Esophagus (tissue), 2 donors: ENCODE measurements at regions not wholly inside any gene's neighbourhood (a gene's known extent, or its start where the extent isn't known, plus 50 kb on each side); places are given as distances from the start of the nearest gene placed in this dataset.

Experiments
- H3K27ac ChIP-seq, 2 donors: one replicate each; pipeline ENCODE4 v1.5.1; 2013; ENCODE audit warnings: low read depth in 2 of 2, mild to moderate bottlenecking in 2 of 2, inconsistent platforms in 1 of 2, low read length in 1 of 2, moderate library complexity in 1 of 2
- H3K27me3 ChIP-seq, 2 donors: one replicate each; pipeline ENCODE4 v1.6.1; 2013; ENCODE audit warnings: low read length in 2 of 2, control low read depth in 1 of 2, mild to moderate bottlenecking in 1 of 2; ENCODE audit not compliant: insufficient read depth in 2 of 2, control insufficient read depth in 1 of 2
- H3K36me3 ChIP-seq, 2 donors: one replicate each; pipeline ENCODE4 v1.6.1; 2013; ENCODE audit warnings: low read length in 1 of 2; ENCODE audit not compliant: control insufficient read depth in 2 of 2, insufficient read depth in 2 of 2
- H3K4me1 ChIP-seq, 2 donors: one replicate each; pipeline ENCODE4 v1.6.1; 2013; ENCODE audit warnings: low read length in 1 of 2; ENCODE audit not compliant: control insufficient read depth in 2 of 2, insufficient read depth in 2 of 2
- H3K4me3 ChIP-seq, 2 donors: one replicate each; pipeline ENCODE4 v1.5.1; 2013; ENCODE audit warnings: low read length in 2 of 2, mild to moderate bottlenecking in 2 of 2, low read depth in 1 of 2, moderate library complexity in 1 of 2
- H3K9me3 ChIP-seq, 2 donors: one replicate each; pipeline ENCODE4 v1.6.1; 2013; ENCODE audit warnings: mild to moderate bottlenecking in 2 of 2, low read depth in 1 of 2, low read length in 1 of 2, moderate library complexity in 1 of 2; ENCODE audit not compliant: control insufficient read depth in 2 of 2, insufficient read depth in 1 of 2
- WGBS, 2 donors: extraction: QIAGEN DNeasy Blood & Tissue Kit; methylation state at CpG; one replicate each; pipeline ENCODE4 v1.1.7; 2013; 5-methylcytosine and 5-hydroxymethylcytosine counted together
- donor health status: healthy with polysubstance abuse.
- donor health status: Bipolar disorder and iron deficiency.

DNA sequence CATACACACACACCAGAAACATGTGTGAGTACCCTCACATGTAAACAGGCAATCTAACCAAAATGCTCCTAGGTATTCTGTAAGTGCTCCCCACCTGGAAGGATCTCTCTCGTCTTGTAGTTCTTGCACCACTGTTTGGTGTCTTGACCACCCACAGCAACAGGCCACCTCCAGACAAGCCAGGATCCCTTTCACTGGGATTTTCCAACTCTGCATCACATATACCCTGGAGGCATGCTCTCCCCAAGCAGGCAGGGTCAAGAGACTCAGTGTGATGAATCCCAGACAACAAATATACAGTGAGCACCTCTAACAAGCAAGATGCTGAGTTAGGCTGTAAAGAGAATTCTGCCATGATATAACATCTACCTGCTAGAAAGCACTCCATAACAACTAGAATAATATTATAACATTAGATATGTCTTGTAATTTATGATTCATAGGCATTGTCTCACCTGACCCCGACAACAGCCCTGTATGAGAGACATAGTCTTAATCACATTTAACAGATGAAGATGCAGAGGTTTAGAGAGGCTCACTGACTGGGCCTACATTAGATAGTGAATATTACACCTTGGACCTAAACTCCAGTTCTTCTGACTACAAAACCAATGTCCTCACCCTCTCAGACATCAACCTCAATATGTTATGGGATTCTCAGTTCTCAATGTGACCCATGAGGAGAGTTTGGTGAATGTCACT is 76.5 kb upstream of the BCL6 start:
- Histone ChIP-seq H3K27me3 (no peaks in the 10 kb centered on the region), H3K4me3 (no peak overlapping the region), H3K36me3 (no peaks in the 10 kb centered on the region), H3K9me3 (no peaks in the 10 kb centered on the region), H3K4me1 (no peaks in the 10 kb centered on the region), H3K27ac (no peak overlapping the region)
- 96 to 98% methylated on average over 2 of the region's 2 CpGs for WGBS, 2 donors

DNA sequence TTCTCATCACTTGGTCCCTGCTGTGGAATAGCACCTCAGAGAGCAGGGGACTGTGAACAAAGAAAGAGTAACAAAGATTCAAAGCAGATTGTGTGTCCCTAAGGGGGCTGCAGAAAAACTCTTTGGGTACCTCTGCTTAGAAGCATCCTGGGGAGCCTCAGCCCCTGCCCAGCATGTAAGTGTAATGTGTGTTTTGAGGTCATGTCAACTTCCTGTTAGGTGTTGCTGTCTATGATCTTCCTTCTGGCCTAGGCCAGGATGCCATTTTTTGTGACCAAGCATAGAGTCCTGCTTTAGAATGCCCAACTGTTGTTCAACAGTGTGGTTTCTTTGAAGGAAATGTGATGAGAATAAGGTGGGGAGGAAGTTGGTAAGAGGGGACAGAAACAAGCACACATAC is 77.1 kb upstream of the BCL6 start:
- Histone ChIP-seq H3K9me3 (no peaks in the 10 kb centered on the region), H3K27ac (no peak overlapping the region)

DNA sequence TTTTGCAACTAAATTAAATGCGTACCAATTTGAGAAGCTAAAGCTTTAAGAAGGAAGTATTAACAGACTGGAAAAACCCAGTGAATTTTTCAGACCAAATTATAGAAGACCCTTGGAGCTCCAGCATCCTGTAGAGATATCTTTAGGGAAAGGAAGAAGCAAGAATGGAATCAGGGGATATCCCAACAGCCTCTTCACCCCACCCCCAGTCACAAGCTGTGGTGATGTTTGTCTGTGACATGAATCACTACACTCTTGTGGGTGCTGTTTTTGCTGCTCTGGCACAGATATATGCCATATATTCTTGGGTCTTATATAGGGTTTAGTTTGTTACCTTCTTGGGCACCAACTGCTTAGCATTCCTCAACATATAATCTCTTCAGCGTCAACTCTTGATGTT is 78.5 kb upstream of the BCL6 start:
- WGBS, 2 donors = 93 to 98% methylated on average over 2 of the region's 2 CpGs
- H3K27ac ChIP-seq = no peak overlapping the region
- no peaks in the 10 kb centered on the region for H3K36me3 ChIP-seq
- no peaks in the 10 kb centered on the region for H3K27me3 ChIP-seq
- H3K4me1 ChIP-seq = no peaks in the 10 kb centered on the region
- no peaks in the 10 kb centered on the region for H3K9me3 ChIP-seq
- H3K4me3 ChIP-seq = no peak overlapping the region

More for the DNA sequence above, 77.1 kb upstream of the BCL6 start:
- Histone ChIP-seq H3K27me3 (no peaks in the 10 kb centered on the region), H3K4me1 (no peaks in the 10 kb centered on the region), H3K4me3 (no peak overlapping the region), H3K36me3 (no peaks in the 10 kb centered on the region)

DNA sequence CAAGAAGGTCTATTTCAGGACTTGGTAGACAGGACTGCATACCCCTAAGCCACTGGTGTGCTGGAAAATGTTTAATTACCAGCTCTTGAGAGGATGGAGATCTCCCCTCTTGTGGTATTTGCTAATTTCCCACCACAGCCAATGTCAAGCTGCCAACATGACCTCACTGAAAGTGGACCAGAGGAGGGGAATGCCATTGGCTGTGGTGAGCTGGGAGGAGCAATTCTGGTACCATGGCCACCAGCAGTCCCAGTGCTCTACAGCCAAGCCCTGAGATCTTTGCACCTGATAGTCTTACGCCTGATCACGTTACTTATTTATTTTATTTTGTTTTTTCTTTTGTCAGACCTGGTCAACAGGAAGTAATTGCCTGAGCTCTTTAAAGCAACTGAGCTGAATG is 82.5 kb upstream of the BCL6 start:
- H3K4me3 ChIP-seq = no peak overlapping the region
- H3K4me1 ChIP-seq = no peaks in the 10 kb centered on the region
- H3K36me3 ChIP-seq = no peaks in the 10 kb centered on the region
- 79 to 85% methylated on average over 2 of the region's 2 CpGs for WGBS, 2 donors
- H3K27ac ChIP-seq = no peak overlapping the region
- no peaks in the 10 kb centered on the region for H3K9me3 ChIP-seq
- no peaks in the 10 kb centered on the region for H3K27me3 ChIP-seq

DNA sequence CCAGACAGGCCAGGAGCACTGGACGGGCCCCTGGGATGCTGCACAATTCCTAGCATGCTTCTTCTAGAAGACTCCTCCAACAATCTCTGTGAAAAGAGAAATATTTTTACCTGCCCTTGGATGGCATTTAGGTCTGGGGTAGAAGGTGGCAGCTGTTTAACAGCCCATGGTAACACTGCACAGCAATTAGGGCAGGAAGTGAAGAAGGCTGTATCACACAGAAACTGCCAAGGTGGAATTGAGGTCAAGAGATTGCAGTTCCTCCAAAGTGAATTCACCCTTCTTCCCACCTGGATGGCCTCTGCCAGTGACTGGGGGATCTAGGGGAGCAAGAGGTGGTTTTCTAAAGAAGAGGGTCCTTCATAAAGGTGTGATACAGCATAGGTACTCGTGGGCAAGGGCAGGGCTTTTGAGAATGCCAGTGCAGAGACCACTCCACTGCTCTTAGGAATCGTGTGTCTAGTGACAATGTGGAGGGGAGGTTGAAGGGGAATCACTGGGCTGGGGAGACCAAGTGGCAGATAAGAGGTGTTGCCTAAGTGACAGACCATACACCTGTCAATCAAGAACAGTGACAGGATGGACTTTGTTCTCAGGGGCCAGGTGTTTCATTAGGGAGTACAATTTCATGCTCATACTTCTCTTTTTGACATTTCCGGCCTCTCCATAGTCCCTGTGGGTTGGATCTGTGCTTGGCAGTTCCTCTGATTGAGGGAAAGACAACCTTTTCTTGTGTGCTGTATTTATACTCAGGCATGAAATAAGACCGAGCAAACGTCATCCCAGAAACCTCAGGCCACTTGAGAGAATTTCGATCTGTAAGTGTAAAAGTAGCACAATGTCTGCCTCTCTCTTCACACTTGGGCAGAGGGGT is 83.5 kb upstream of the BCL6 start:
- Histone ChIP-seq H3K4me3 (no peak overlapping the region), H3K36me3 (no peaks in the 10 kb centered on the region), H3K9me3 (no peaks in the 10 kb centered on the region), H3K27ac (no peak overlapping the region), H3K27me3 (no peaks in the 10 kb centered on the region), H3K4me1 (no peaks in the 10 kb centered on the region)
- 79 to 90% methylated on average over 7 of the region's 7 CpGs for whole genome bisulfite sequencing, 2 donors

DNA sequence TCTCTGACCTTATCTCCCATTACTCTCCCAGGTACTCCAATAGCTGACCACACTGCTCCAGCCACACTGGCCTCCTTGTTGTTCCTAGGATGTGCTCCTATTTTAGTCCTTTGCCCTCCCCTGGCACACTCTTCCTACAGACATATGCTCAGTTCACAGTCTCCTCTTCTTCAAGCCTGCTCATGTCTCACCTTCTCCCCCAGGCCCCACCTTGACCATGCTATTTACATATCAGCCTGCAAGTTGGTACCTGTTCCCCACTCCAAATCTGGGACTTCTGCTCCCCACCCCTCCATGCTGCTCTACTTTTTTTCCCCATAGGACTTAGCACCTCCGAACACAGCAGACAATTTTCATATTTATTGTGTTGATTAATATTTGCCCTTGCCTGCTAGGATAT is 84.9 kb upstream of the BCL6 start:
- WGBS, 2 donors = 58 to 78% methylated on average over 1 of the region's 1 CpG
- no peaks in the 10 kb centered on the region for H3K36me3 ChIP-seq
- no peaks in the 10 kb centered on the region for H3K27me3 ChIP-seq
- no peaks in the 10 kb centered on the region for H3K4me1 ChIP-seq
- no peak overlapping the region for H3K27ac ChIP-seq
- no peak overlapping the region for H3K4me3 ChIP-seq
- no peaks in the 10 kb centered on the region for H3K9me3 ChIP-seq

DNA sequence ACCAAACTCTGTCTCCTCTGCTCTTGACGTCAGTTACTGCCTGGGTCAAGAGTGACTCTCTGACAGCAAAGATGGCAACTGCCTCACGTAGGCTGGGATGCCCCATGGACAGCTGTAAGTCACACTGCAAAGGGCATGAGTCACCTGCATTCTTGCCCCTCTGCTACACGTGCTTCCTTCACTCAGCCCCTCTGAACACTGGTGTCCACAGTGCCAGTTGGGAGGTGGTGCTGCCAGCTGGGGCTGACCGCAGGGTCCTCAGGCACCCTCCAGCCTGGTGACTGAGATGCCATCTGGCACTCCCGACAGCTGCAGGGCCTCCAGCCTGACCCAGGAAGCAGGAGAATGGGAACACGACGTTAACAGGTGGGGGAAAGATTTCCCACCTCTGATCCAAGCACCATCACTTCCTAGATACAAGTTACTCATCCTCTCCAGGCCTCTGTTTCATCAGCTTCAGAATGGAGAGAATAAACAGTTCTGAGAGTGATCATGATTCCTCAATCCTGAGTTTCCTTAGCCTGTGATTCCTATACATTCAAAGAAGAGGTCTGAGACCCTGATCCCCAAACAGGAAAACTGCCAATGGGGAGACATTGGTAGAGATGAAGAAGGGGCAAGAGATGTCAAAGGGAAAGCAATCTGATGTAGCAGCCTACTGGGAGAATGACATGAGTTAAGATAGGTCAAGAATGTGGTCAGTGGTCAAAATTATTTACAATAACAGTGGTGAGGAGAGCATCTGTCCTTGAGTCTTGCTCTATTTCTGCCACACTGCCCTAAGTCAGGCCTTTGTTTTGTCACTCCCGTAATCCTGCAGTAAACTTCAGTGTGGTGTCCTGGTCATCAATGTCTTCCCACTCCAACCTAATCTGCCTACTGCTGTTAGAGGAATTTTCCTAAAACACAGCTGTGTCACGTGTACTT is 86.1 kb upstream of the BCL6 start:
- H3K4me1 ChIP-seq = no peaks in the 10 kb centered on the region
- no peaks in the 10 kb centered on the region for H3K9me3 ChIP-seq
- H3K36me3 ChIP-seq = no peaks in the 10 kb centered on the region
- no peak overlapping the region for H3K27ac ChIP-seq
- no peak overlapping the region for H3K4me3 ChIP-seq
- 86 to 90% methylated on average over 9 of the region's 9 CpGs for WGBS, 2 donors
- H3K27me3 ChIP-seq = no peaks in the 10 kb centered on the region

DNA sequence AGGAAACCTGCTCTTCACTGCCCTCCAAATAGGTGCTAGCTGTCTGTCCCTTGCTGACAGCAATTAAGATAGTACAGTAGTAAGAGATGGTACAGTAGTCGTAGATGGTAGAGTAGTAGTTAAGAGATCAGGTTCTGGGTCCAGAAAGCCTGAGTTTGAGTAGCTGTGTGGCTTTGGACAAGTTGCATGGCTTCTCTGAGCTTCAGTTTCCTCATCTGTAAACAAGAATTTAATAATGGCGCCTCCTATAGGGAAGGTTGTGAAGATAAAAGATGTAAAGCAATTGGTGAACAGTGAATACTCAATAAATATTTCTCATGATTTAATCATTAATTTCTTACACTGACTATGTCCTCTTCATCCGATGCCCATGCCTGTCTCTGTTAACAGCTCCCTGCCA is 86.9 kb upstream of the BCL6 start:
- WGBS, 2 donors = 81 to 86% methylated on average over 3 of the region's 3 CpGs
- Histone ChIP-seq H3K36me3 (no peaks in the 10 kb centered on the region), H3K9me3 (no peaks in the 10 kb centered on the region), H3K27ac (no peak overlapping the region), H3K4me3 (no peak overlapping the region), H3K27me3 (no peaks in the 10 kb centered on the region), H3K4me1 (no peaks in the 10 kb centered on the region)

DNA sequence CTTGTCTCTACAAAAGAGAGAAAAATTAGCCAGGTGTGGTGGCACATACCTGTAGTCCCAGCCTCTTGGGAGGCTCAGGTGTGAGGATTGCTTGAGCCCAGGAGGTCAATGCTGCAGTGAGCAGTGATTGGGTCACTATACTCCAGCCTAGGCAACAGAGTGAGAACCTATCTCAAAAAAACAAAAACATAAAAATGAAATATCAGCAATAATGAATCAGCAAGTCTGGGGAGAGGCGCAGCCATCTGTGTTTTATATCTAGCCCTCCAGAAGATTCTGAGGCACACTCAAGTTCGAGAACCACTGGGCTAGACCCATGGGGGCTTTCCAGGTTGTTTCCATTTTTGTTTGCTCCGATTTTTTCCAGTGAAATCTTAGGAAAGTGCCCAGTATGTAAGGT is 88.1 kb upstream of the BCL6 start:
- WGBS, 2 donors = 92% methylated on average over 3 of the region's 3 CpGs
- H3K36me3 ChIP-seq = no peaks in the 10 kb centered on the region
- H3K27me3 ChIP-seq = no peaks in the 10 kb centered on the region
- H3K9me3 ChIP-seq = no peaks in the 10 kb centered on the region
- no peak overlapping the region for H3K4me3 ChIP-seq
- H3K4me1 ChIP-seq = no peaks in the 10 kb centered on the region
- H3K27ac ChIP-seq = no peak overlapping the region
